ENCODE measurements at regions not wholly inside any gene's neighbourhood (a gene's known extent, or its start where the extent isn't known, plus 50 kb on each side); places are given as distances from the start of the nearest gene placed in this dataset.

DNA sequence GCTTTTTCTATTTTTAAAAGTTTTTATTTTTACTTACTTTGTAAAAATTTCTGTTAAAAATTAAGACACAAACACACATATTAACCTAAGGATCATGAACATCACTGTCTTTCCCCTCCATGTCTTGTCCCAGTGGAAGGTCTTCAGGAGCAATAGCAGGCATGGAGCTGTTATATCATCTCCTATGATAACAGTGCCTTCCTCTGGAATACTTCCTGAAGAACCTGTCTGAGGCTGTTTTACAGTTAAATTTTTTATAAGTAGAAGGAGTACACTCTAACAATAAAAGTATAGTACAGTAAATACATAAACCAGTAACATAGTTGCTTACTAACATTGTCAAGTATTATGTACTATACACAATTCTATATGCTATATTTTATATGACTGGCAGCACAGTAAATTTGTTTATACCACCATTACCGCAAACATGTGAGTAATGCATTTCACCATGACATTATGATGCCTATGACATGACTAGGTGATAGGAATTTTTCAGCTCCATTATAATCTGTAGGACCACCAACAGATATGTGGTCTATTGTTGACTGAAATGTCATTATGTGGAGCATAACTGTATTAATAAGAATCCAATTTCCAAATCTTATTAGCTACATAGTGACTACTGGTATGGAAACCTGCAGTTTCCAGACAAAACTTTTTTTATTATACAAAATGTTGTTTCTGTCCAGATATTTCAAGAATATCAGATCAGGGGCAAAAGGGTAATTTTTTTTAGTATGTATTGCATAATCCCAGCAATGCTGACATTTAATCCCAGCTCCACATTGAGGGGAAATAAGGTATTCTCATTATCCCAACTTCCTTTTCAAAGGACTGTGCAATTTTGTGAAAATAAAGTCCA, 337.2 kb upstream of the SLC39A10 start:
- Histone ChIP-seq H3K27ac (ENCODE audit: insufficient read depth, low read depth, low read length) (no peak overlapping the region), H3K79me2 (ENCODE audit: control insufficient read depth, insufficient read depth, low read length) (no peaks in the 10 kb centered on the region), H3K4me2 (ENCODE audit: insufficient read depth, low read length) (no peak overlapping the region), H2AFZ (ENCODE audit: low read depth, low read length) (no peak overlapping the region), H3K9me3 (replicated peaks; ENCODE audit: control insufficient read depth, insufficient read depth, low read length) (no peaks in the 10 kb centered on the region), H3K9ac (replicated peaks; ENCODE audit: extremely low read depth, insufficient read depth, low read length) (no peak overlapping the region), H3K4me3 (replicated peaks in 1 of 3; ENCODE audit: insufficient read depth in 1 of 3, low read depth in 1 of 3, low read length in 3 of 3) (no peak overlapping the region), H3K9me1 (replicated peaks; ENCODE audit: control insufficient read depth, extremely low read depth, insufficient read depth, low read length) (no peaks in the 10 kb centered on the region), H4K20me1 (replicated peaks; ENCODE audit: control insufficient read depth, extremely low read depth, insufficient read depth, low read length) (no peaks in the 10 kb centered on the region), H3K36me3 (ENCODE audit: control insufficient read depth in 2 of 2, extremely low read depth in 1 of 2, insufficient read depth in 2 of 2, low read length in 2 of 2) (no peaks in the 10 kb centered on the region), H3K27me3 (ENCODE audit: control insufficient read depth in 2 of 2, insufficient read depth in 2 of 2, low read length in 2 of 2) (no peaks in the 10 kb centered on the region), H3K4me1 (ENCODE audit: control insufficient read depth, extremely low read depth, insufficient read depth, low read length) (no peaks in the 10 kb centered on the region)
- BruUV-seq (replicated peaks): no TSS peak
- TF ChIP-seq, protein P1, sequence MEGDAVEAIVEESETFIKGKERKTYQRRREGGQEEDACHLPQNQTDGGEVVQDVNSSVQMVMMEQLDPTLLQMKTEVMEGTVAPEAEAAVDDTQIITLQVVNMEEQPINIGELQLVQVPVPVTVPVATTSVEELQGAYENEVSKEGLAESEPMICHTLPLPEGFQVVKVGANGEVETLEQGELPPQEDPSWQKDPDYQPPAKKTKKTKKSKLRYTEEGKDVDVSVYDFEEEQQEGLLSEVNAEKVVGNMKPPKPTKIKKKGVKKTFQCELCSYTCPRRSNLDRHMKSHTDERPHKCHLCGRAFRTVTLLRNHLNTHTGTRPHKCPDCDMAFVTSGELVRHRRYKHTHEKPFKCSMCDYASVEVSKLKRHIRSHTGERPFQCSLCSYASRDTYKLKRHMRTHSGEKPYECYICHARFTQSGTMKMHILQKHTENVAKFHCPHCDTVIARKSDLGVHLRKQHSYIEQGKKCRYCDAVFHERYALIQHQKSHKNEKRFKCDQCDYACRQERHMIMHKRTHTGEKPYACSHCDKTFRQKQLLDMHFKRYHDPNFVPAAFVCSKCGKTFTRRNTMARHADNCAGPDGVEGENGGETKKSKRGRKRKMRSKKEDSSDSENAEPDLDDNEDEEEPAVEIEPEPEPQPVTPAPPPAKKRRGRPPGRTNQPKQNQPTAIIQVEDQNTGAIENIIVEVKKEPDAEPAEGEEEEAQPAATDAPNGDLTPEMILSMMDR (IDR thresholded peaks at IDR 0.05; ENCODE audit: extremely low read depth in 1 of 2, insufficient read depth in 1 of 2, low read depth in 1 of 2, low read length in 2 of 2): no peak
- TF ChIP-seq FOS (IDR thresholded peaks at IDR 0.05; ENCODE audit: borderline replicate concordance, insufficient read depth, low read length) (no peak), POLR2A (IDR thresholded peaks at IDR 0.05; ENCODE audit: low read depth, low read length) (no peak), EZH2 (IDR thresholded peaks at IDR 0.05; ENCODE audit: borderline replicate concordance, low read depth, low read length, severe bottlenecking) (no peak), JUN (IDR thresholded peaks at IDR 0.05; ENCODE audit: borderline replicate concordance, insufficient read depth, insufficient read length, low read depth) (no peak), GATA2 (IDR thresholded peaks at IDR 0.05; ENCODE audit: insufficient read depth, insufficient read length, low read depth, low read length) (no peak), MYC (IDR thresholded peaks at IDR 0.05; ENCODE audit: low read depth, low read length) (no peak), POLR2AphosphoS5 (IDR thresholded peaks at IDR 0.05; ENCODE audit: insufficient read depth, low read depth, low read length) (no peak)
- TF ChIP-seq, protein P2, sequence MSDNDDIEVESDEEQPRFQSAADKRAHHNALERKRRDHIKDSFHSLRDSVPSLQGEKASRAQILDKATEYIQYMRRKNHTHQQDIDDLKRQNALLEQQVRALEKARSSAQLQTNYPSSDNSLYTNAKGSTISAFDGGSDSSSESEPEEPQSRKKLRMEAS (IDR thresholded peaks at IDR 0.05; ENCODE audit: insufficient read depth, insufficient read length): no peak
- intact Hi-C loops (cut with micrococcal nuclease): loop anchor here (5.0 to 10.0 kb wide), 5 partner anchors 343 to 1352 kb away; partner anchors contain the start of gene DNAH7
- DNase-seq (ENCODE audit: low read depth, low spot score) (no peak), FAIRE-seq (no peak)
- ChIA-PET CTCF (interaction anchor here (1.0 to 2.3 kb wide), 6 partner anchors 8 to 1153 kb away, joined by 3 to 11 read pairs (median 5); no protein-coding TSS in a partner anchor), POLR2A (no interaction called here)
- dilution Hi-C loops (cut with MboI; ENCODE audit: extremely low pct_ligation_motif_present, low sequenced_read_pairs): no loop called here

All from endothelial cell of umbilical vein (primary cell).